ENCODE measurements at regions not wholly inside any gene's neighbourhood (a gene's known extent, or its start where the extent isn't known, plus 50 kb on each side); places are given as distances from the start of the nearest gene placed in this dataset.

GRCh38 chr13:34201050-34201913 lies 383.3 kb downstream of the RFC3 start:
- no peak for TF ChIP-seq POLR2A (IDR thresholded peaks at IDR 0.05; ENCODE audit: low read length)
- TF ChIP-seq GATA1 (IDR thresholded peaks at IDR 0.05; ENCODE audit: low read depth, low read length) = no peak

All from erythroblast (primary cell).